ENCODE measurements at regions not wholly inside any gene's neighbourhood (a gene's known extent, or its start where the extent isn't known, plus 50 kb on each side); places are given as distances from the start of the nearest gene placed in this dataset.

GRCh38 chr10:120727001-120727400 is 124.2 kb upstream of the WDR11 start:
- Mint-ChIP-seq H3K4me3 (no peak overlapping the region), H3K27ac (no peak overlapping the region), H3K9me3 (no peaks in the 10 kb centered on the region), H3K27me3 (ENCODE audit: low read depth) (peaks cover 3% of the 10 kb centered on the region; the same call in 1 of the 2 replicates), H3K36me3 (ENCODE audit: insufficient read depth in 1 of 3, low read depth in 3 of 3) (no peaks in the 10 kb centered on the region), H3K4me1 (no peaks in the 10 kb centered on the region)
- Histone ChIP-seq H3K14ac (ENCODE audit: insufficient read depth, low read length) (no peak overlapping the region), H3K4ac (ENCODE audit: low read depth, low read length) (no peak overlapping the region), H3K27ac (ENCODE audit: insufficient read length, low read depth, low read length) (no peak overlapping the region), H2AK5ac (ENCODE audit: insufficient read length, low read length) (no peak overlapping the region), H4K8ac (replicated peaks; ENCODE audit: insufficient read length, low read depth, low read length) (no peak overlapping the region), H2BK15ac (ENCODE audit: low read depth, low read length) (no peak overlapping the region), H4K91ac (ENCODE audit: insufficient read length, low read depth, low read length) (no peak overlapping the region), H2BK12ac (ENCODE audit: insufficient read length, low read depth, low read length) (no peak overlapping the region), H2BK20ac (ENCODE audit: low read depth, low read length, poor library complexity, severe bottlenecking) (no peak overlapping the region), H2BK120ac (ENCODE audit: low read depth, low read length, poor library complexity, severe bottlenecking) (no peak overlapping the region), H3K9ac (ENCODE audit: extremely low read depth, insufficient read length, low read length) (no peak overlapping the region), H3K4me2 (ENCODE audit: insufficient read depth, insufficient read length, low read length) (no peak overlapping the region), H3K9me3 (ENCODE audit: control insufficient read depth, low read depth, low read length) (no peaks in the 10 kb centered on the region), H2BK5ac (ENCODE audit: insufficient read length, low read length) (no peak overlapping the region), H3K27me3 (ENCODE audit: insufficient read depth, low read length) (no peaks in the 10 kb centered on the region), H4K20me1 (ENCODE audit: control insufficient read depth, insufficient read depth, insufficient read length) (no peaks in the 10 kb centered on the region), H3K79me2 (ENCODE audit: insufficient read depth, low read length) (no peaks in the 10 kb centered on the region), H3T11ph (ENCODE audit: low read length) (no peak overlapping the region), H3K79me1 (ENCODE audit: insufficient read depth, low read depth, low read length, poor library complexity, severe bottlenecking) (no peaks in the 10 kb centered on the region), H3K56ac (ENCODE audit: insufficient read length, low read depth, low read length) (no peak overlapping the region), H4K5ac (ENCODE audit: insufficient read length, low read depth, low read length) (no peak overlapping the region), H3K18ac (ENCODE audit: insufficient read length, low read depth, low read length) (no peak overlapping the region), H2AFZ (ENCODE audit: low read length) (no peak overlapping the region), H3K23ac (ENCODE audit: insufficient read length, low read depth, low read length) (no peak overlapping the region), H3K4me1 (ENCODE audit: insufficient read depth, low read length) (no peaks in the 10 kb centered on the region), H3K23me2 (ENCODE audit: insufficient read length, low read depth, low read length, poor library complexity, severe bottlenecking) (no peaks in the 10 kb centered on the region)
- WGBS (ENCODE audit: extremely low coverage, insufficient read length, low lambda C conversion rate), result no CpG with 5 or more reads among the region's 2 CpGs
- TF ChIP-seq, protein P1, sequence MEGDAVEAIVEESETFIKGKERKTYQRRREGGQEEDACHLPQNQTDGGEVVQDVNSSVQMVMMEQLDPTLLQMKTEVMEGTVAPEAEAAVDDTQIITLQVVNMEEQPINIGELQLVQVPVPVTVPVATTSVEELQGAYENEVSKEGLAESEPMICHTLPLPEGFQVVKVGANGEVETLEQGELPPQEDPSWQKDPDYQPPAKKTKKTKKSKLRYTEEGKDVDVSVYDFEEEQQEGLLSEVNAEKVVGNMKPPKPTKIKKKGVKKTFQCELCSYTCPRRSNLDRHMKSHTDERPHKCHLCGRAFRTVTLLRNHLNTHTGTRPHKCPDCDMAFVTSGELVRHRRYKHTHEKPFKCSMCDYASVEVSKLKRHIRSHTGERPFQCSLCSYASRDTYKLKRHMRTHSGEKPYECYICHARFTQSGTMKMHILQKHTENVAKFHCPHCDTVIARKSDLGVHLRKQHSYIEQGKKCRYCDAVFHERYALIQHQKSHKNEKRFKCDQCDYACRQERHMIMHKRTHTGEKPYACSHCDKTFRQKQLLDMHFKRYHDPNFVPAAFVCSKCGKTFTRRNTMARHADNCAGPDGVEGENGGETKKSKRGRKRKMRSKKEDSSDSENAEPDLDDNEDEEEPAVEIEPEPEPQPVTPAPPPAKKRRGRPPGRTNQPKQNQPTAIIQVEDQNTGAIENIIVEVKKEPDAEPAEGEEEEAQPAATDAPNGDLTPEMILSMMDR (conservative IDR thresholded peaks at IDR 0.05), result no peak
- DNase-seq, result no peak

All from H9 (cell line).